NCI-H1694 treated with DMSO at 0.1 percent for 48 hours (cell line): ENCODE measurements at regions not wholly inside any gene's neighbourhood (a gene's known extent, or its start where the extent isn't known, plus 50 kb on each side); places are given as distances from the start of the nearest gene placed in this dataset.
"Not testable (repeated sequence)": the region's sequence is repeated elsewhere in the genome, so short reads cannot be mapped to it uniquely, and the experiment has no call there.

Source experiments
- DNase-seq: peaks from one replicate; lab custom pipeline; 2025; lab: John Stamatoyannopoulos, UW

DNA sequence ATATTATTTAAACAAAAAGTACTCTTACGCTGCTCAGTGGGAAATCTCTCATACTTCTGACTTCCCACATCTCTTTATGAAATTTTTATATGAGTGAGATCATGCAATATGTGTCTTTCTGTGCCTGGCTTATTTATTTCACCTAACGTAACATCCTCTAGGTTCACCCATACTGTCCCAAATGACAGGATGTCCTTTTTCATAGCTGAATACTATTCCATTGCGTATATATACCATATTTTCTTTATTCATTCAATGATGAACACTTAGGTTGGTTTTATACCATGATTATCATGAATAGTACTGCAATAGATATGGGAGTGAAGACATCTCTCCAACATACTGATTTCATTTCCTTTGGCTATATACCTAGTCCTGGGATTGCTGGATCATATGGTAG is 57.8 kb upstream of the TPP2 start:
- no peak for DNase-seq

GRCh38 chr13:102536695-102537485 is 59.9 kb upstream of the TPP2 start:
- no peak for DNase-seq

DNA sequence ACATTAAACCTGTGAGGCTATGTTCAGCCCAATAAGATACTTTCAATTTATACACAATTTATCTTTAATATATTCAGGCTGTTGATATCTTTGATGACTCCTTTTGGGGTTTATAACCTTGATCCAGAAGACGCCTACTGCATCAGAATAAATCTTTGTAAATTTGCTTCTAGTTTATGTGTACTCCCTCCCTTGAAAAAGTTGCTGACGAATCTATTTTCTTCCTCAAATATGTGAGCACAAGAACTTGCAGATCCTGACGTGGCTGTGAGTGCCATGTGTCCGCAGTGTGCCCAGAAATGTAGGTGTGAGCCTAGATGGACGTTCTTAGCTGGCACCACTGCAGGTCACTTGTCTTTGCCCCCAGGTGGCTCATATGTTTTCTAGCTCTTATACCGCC is 60.6 kb upstream of the TPP2 start:
- DNase-seq: no peak

DNA sequence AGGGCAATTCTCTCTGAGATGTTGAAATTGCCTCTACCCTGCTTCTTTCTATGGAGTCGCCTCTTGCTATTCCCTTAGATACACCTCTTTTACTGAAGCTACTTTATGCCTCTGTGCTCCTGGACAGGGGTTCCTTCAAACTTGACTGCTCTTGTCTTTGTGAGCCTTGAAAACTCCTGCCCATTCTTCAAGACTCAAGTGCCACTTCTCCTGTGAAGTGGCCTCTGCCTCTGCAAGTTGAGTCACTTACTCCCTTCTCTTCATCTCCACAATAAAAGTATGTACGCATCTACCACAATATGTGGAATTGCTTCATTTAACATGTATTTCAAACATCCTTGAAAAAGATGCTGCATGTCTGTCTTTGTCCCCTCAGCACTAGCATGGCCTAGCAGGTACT is 66.0 kb upstream of the TPP2 start:
- DNase-seq: no peak

DNA sequence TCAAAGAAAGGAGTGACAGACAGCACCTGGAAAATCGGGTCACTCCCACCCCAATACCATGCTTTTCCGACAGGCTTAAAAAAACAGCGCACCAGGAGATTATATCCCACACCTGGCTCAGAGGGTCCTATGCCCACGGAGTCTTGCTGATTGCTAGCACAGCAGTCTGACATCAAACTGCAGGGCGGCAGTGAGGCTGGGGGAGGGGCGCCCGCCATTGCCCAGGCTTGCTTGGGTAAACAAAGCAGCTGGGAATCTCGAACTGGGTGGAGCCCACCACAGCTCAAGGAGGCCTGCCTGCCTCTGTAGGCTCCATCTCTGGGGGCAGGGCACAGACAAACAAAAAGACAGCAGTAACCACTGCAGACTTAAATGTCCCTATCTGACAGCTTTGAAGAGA is 74.5 kb upstream of the TPP2 start:
- DNase-seq: not testable (repeated sequence)

GRCh38 chr13:102517959-102518358 is 78.8 kb upstream of the TPP2 start:
- no peak for DNase-seq

GRCh38 chr13:102510072-102510471 is 86.7 kb upstream of the TPP2 start:
- DNase-seq: no peak

GRCh38 chr13:102508411-102508810 is 88.4 kb upstream of the TPP2 start:
- DNase-seq: no peak

DNA sequence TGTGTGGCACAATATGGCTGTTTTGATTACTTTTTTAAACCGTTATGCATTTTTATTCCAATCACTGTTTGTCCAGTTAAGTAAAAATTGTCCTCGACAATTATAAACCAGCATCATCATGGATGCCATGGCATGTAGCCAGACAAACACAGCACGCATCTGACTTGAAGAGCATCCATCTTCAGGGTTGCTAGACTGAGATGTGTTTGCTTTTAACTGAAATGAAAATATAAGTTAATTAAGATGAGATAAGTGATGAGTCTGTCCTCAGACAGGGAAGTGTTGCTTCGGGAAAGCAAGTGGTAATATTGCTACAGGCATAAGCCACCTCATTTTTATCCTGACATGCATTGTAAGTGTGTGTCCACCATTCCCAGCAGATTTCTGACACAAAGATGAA is 92.8 kb upstream of the TPP2 start:
- no peak for DNase-seq

DNA sequence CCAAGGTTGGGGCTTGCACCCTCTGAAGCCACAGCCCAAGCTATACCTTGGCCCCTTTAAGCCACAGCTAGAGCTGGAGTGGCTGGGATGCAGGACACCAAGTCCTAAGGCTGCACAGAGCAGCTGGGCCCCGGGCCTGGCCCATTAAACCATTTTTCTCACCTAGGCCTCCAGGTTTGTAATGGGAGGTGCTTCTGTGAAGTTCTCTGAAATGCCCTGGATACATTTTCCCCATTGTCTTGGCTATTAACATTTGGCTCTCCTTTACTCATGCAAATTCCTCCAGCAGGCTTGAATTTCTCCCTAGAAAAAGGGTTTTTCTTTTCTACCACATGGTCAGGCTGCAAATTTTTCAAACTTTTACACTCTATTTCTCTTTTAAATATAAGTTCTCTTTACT is 93.8 kb upstream of the FGF14 start:
- DNase-seq: no peak

GRCh38 chr13:102487330-102487729 is 85.5 kb upstream of the FGF14 start:
- peak; percentile 75 for DNase-seq

- no peak for DNase-seq
Measured at GRCh38 chr13:102484329-102484728, 82.5 kb upstream of the FGF14 start.

DNA sequence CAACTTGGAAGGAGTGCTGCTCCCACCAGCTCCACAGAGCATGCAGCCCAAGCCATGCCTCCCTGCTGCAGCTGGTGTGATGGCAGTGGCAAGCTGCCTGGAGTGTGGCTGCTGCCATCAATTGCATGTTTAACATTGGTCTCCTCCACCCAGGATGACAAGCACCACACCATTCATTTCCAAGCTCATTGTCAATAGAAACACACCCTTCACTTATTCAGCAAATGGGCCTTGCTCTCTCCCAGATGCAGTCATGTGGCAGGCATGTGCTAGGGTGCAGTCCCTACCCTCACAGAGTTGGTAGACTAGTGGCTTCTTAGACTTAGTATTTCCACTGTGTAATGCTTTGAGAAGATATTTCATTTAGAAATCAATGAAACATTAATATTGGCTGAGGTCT is 70.8 kb upstream of the FGF14 start:
- DNase-seq: no peak

- DNase-seq: no peak
Measured at GRCh38 chr13:102470283-102470917, 68.6 kb upstream of the FGF14 start.

DNA sequence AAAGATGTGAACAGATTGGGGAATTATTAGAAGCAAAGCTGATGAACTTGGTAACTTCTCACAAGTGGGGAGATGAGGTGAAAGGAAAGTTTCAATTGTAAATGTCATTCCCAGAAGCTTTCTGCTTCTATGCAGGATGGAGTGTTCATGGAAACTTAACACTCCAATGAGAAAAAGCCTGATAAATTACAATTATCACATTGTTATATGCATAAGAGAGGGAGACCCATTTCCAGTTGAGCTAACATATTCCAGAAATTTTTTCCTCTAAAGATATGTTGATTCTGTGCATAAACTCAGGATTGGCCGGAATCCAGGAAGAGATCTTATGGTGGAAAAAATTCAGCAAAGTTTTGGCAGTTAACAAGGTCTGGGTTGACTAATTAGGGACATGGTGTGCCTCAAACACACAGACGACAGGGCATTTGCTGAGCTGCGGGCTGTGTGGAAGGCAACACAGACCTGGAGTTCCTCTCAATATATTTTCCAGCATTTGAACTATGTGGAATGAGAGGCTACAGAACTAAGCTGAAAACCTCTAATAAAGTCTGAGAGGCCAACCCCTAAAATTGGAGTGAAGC is 64.9 kb upstream of the FGF14 start:
- no peak for DNase-seq

GRCh38 chr13:102462570-102462969 is 60.7 kb upstream of the FGF14 start:
- no peak for DNase-seq

GRCh38 chr13:102461302-102461701 is 59.5 kb upstream of the FGF14 start:
- DNase-seq: no peak

DNA sequence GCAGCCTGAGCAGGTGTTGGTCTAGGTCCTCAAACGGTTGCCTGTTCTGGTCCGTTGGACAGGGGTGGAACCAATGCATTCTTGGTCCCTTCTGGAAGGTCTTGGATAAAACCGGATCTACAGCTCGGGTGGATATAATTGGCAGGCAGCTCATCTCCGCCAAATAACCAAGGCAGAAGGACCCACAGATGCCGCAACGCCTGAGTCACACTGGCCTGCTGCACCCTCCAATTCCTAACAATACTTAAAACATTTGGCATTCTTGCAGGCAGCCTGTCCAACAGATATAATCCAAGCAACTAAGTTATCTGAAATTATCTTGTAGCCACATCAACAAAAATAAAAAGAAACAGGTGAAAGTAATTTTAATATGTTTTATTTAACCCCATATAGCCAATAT is 59.0 kb upstream of the FGF14 start:
- DNase-seq: no peak

DNA sequence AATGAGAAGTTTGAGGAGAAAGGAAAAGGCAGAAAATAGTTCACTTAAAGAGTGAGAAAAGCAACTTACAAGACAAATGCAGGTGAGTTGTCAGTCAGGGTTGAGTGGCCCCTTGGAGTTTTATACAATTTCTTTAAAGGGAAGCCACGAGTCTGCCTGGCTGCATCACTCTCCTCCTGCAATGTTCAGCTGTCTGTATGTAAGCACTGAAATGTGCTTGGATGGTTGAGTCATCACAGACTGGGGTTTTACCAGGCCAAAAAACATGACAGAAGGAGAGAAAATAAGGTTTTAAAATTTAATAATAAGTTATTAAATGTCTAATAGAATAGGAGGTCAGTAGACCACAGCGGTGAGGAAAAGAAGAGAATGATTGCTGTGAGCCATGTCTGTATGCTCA is 51.0 kb upstream of the FGF14 start:
- DNase-seq: no peak
